Left ventricle myocardium inferior (tissue), 1 donor: ENCODE measurements at regions not wholly inside any gene's neighbourhood (a gene's known extent, or its start where the extent isn't known, plus 50 kb on each side); places are given as distances from the start of the nearest gene placed in this dataset.

ENCODE experiments used
- DNase-seq: peaks from one replicate; pipeline ENCODE4 v3.0.0-alpha.2; 2020
- H3K27ac ChIP-seq: fragments of 200-600 bp; replicated peaks from 2 replicates; pipeline ENCODE4 v1.8.0; 2021
- H3K27me3 ChIP-seq: fragments of 200-600 bp; 2 replicates; pipeline ENCODE4 v1.8.0; 2021; ENCODE audit warnings: low read depth
- H3K36me3 ChIP-seq: fragments of 200-600 bp; 2 replicates; pipeline ENCODE4 v1.8.0; 2021
- H3K4me1 ChIP-seq: fragments of 200-600 bp; 2 replicates; pipeline ENCODE4 v1.8.0; 2021
- H3K4me3 ChIP-seq: fragments of 200-600 bp; 2 replicates; pipeline ENCODE4 v1.8.0; 2021; ENCODE audit warnings: mild to moderate bottlenecking, moderate library complexity
- H3K9me3 ChIP-seq: fragments of 200-600 bp; replicated peaks from 2 replicates; pipeline ENCODE4 v1.8.0; 2021
- CTCF ChIP-seq: fragments of 200-600 bp; IDR thresholded peaks from 2 replicates; pipeline ENCODE4 v1.8.0; 2021; ENCODE audit warnings: antibody characterized with exemption, mild to moderate bottlenecking, borderline replicate concordance
- intact Hi-C: fragments of 100-400 bp; cut with micrococcal nuclease; formaldehyde crosslinking; loops from one replicate; pipeline ENCODE4 v1.11.0; 2022
- donor health status: DM: no; HTN: yes; CAD: no; lungs with severe emphysema.

- no peaks in the 10 kb centered on the region for H3K27me3 ChIP-seq
- no peak for TF ChIP-seq CTCF
- no peaks in the 10 kb centered on the region for H3K36me3 ChIP-seq
Observed at GRCh38 chr5:3825531-3826451, 230.2 kb downstream of the IRX1 start.

GRCh38 chr5:3827624-3828023 is 232.0 kb downstream of the IRX1 start:
- TF ChIP-seq CTCF, result no peak
- no peak overlapping the region for H3K4me3 ChIP-seq
- peaks cover 18% of the 10 kb centered on the region for H3K4me1 ChIP-seq
- H3K27me3 ChIP-seq, result no peaks in the 10 kb centered on the region
- intact Hi-C loops, result no loop called here
- DNase-seq, result no peak
- H3K27ac ChIP-seq, result no peak overlapping the region
- no peaks in the 10 kb centered on the region for H3K9me3 ChIP-seq
- no peaks in the 10 kb centered on the region for H3K36me3 ChIP-seq

More at GRCh38 chr5:3825531-3826451, 230.2 kb downstream of the IRX1 start:
- DNase-seq, result no peak
- Histone ChIP-seq H3K4me1 (peaks cover 18% of the 10 kb centered on the region), H3K4me3 (no peak overlapping the region), H3K27ac (no peak overlapping the region), H3K9me3 (no peaks in the 10 kb centered on the region)
- intact Hi-C loops, result no loop called here

GRCh38 chr5:3828761-3829160 is 233.1 kb downstream of the IRX1 start:
- no peak for DNase-seq
- Histone ChIP-seq H3K27ac (no peak overlapping the region), H3K9me3 (no peaks in the 10 kb centered on the region), H3K27me3 (no peaks in the 10 kb centered on the region), H3K36me3 (no peaks in the 10 kb centered on the region), H3K4me1 (peaks cover 18% of the 10 kb centered on the region), H3K4me3 (no peak overlapping the region)
- intact Hi-C loops, result no loop called here
- no peak for TF ChIP-seq CTCF

GRCh38 chr5:3833566-3833965 is 237.9 kb downstream of the IRX1 start:
- no peaks in the 10 kb centered on the region for H3K4me1 ChIP-seq
- H3K9me3 ChIP-seq, result no peaks in the 10 kb centered on the region
- H3K36me3 ChIP-seq, result no peaks in the 10 kb centered on the region
- H3K27me3 ChIP-seq, result no peaks in the 10 kb centered on the region
- DNase-seq, result no peak
- TF ChIP-seq CTCF, result no peak
- H3K4me3 ChIP-seq, result no peak overlapping the region
- no peak overlapping the region for H3K27ac ChIP-seq
- intact Hi-C loops, result no loop called here

- Histone ChIP-seq H3K4me3 (no peak overlapping the region), H3K9me3 (no peaks in the 10 kb centered on the region), H3K27me3 (no peaks in the 10 kb centered on the region), H3K4me1 (no peaks in the 10 kb centered on the region), H3K27ac (no peak overlapping the region), H3K36me3 (no peaks in the 10 kb centered on the region)
- intact Hi-C loops, result no loop called here
- no peak for DNase-seq
- no peak for TF ChIP-seq CTCF
Observed at GRCh38 chr5:3835811-3836210, 240.2 kb downstream of the IRX1 start.
